CD4-positive, alpha-beta T cell (primary cell): ENCODE measurements at regions not wholly inside any gene's neighbourhood (a gene's known extent, or its start where the extent isn't known, plus 50 kb on each side); places are given as distances from the start of the nearest gene placed in this dataset.

Experiments used
- ATAC-seq: fragments of 200-7000 bp; cut with Tn5 transposase; one replicate; pipeline ENCODE4 v1.10.0; 2022; ENCODE audit warnings: mild to moderate bottlenecking; ENCODE audit not compliant: poor library complexity
- CTCF ChIA-PET: fragments of 350-600 bp; sonication (Branson Sonifier 250); formaldehyde crosslinking; loops from one replicate; lab custom pipeline; 2021; ENCODE audit warnings: antibody characterized with exemption, inconsistent platforms; lab: Charles Lee
- POLR2A ChIA-PET: fragments of 350-600 bp; sonication (Branson Sonifier 250); formaldehyde crosslinking; loops from one replicate; lab custom pipeline; 2021; ENCODE audit warnings: antibody characterized with exemption, inconsistent platforms; lab: Charles Lee
- DNase-seq, 14 experiments: peaks; one replicate each; pipeline ENCODE4 v3.0.0-alpha.2; 2013 to 2020; ENCODE audit warnings: mixed read lengths in 2 of 14
- H3K27ac ChIP-seq, 2 donors: one replicate each; pipeline versions ENCODE4 v1.5.1 to v1.7.0; 2013; ENCODE audit warnings: low read length in 2 of 2, low read depth in 1 of 2, mild to moderate bottlenecking in 1 of 2
- H3K27me3 ChIP-seq, 2 experiments: 1 replicate in 1 of 2; 2 replicates in 1 of 2; pipeline versions ENCODE4 v1.6.1 to v1.7.0; 2013; ENCODE audit warnings: low read length in 2 of 2, control low read depth in 1 of 2, mild to moderate bottlenecking in 1 of 2, moderate library complexity in 1 of 2; ENCODE audit not compliant: insufficient read depth in 2 of 2, control insufficient read depth in 1 of 2
- H3K36me3 ChIP-seq: one replicate; pipeline ENCODE4 v1.6.1; 2013; ENCODE audit warnings: low read length, control low read depth; ENCODE audit not compliant: insufficient read depth
- H3K4me1 ChIP-seq: one replicate; pipeline ENCODE4 v1.6.1; 2013; ENCODE audit warnings: low read length, control low read depth; ENCODE audit not compliant: insufficient read depth
- H3K4me3 ChIP-seq: one replicate; pipeline ENCODE4 v1.5.1; 2013; ENCODE audit warnings: mild to moderate bottlenecking, low read length, moderate library complexity
- H3K9me3 ChIP-seq, 2 experiments: 1 replicate in 1 of 2; 2 replicates in 1 of 2; pipeline versions ENCODE4 v1.6.1 to v1.7.0; 2013; ENCODE audit warnings: low read length in 2 of 2, mild to moderate bottlenecking in 2 of 2, control low read depth in 1 of 2, moderate library complexity in 1 of 2; ENCODE audit not compliant: control insufficient read depth in 1 of 2, insufficient read depth in 1 of 2
- H3K27ac Mint-ChIP-seq: one replicate; pipeline ENCODE4 v1.8.0; 2020; ENCODE audit warnings: mixed read lengths
- H3K27me3 Mint-ChIP-seq: one replicate; pipeline ENCODE4 v1.8.0; 2021; ENCODE audit warnings: mixed read lengths
- H3K36me3 Mint-ChIP-seq: one replicate; pipeline ENCODE4 v1.8.0; 2021; ENCODE audit warnings: low read depth, mixed read lengths
- H3K4me1 Mint-ChIP-seq: one replicate; pipeline ENCODE4 v1.8.0; 2021; ENCODE audit warnings: low read depth, mixed read lengths
- H3K4me3 Mint-ChIP-seq: one replicate; pipeline ENCODE4 v1.8.0; 2020; ENCODE audit warnings: mild to moderate bottlenecking, mixed read lengths
- H3K9me3 Mint-ChIP-seq: one replicate; pipeline ENCODE4 v1.8.0; 2020; ENCODE audit warnings: mixed read lengths
- intact Hi-C, 2 experiments: fragments of 100-400 bp; cut with DNase I in 1 of 2; cut with micrococcal nuclease in 1 of 2; formaldehyde crosslinking; loops; one replicate each; pipeline versions ENCODE4 v1.15.1 to v1.9.0; 2023 to 2025; cut with DNase I, micrococcal nuclease
- TF ChIP-seq, protein P1 (sequence below): fragments of 200-600 bp; IDR thresholded peaks from one replicate; pipeline ENCODE4 v1.8.0; 2022; ENCODE audit warnings: antibody characterized with exemption, mild to moderate bottlenecking

DNA sequence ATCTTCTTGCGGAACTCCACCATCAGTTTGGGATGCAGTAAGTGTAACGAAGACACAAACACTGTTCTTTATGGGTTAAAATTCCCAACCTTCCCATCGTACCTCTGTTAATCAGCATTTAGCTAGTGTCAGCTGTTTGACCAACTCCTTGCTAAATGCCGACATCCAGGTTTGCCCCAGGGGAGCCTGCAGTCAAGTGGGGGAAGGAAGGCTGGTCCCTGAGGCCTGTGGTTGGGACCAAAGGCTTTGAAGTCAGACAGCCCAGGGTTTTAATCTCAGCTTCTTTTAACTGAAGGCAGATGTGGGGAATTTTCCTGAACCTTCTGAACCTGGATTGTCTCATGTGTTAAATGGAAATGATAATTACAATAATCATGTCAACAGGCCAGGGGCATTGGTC lies 443.7 kb downstream of the GLRX3 start:
- ChIA-PET CTCF (no interaction called here), POLR2A (no interaction called here)
- DNase-seq, result no peak
- H3K27ac Mint-ChIP-seq, result no peak overlapping the region
- no peaks in the 10 kb centered on the region for H3K4me1 ChIP-seq
- H3K27me3 Mint-ChIP-seq, result peaks cover 16% of the 10 kb centered on the region
- H3K36me3 ChIP-seq, result no peaks in the 10 kb centered on the region
- H3K27ac ChIP-seq, result no peak overlapping the region
- peaks cover 0 to 15% of the 10 kb centered on the region in 2 experiments for H3K9me3 ChIP-seq
- intact Hi-C loops, result no loop called here
- no peaks in the 10 kb centered on the region for H3K36me3 Mint-ChIP-seq
- no peak for ATAC-seq
- no peak overlapping the region for H3K4me3 Mint-ChIP-seq
- H3K4me1 Mint-ChIP-seq, result no peaks in the 10 kb centered on the region
- TF ChIP-seq, protein P1, sequence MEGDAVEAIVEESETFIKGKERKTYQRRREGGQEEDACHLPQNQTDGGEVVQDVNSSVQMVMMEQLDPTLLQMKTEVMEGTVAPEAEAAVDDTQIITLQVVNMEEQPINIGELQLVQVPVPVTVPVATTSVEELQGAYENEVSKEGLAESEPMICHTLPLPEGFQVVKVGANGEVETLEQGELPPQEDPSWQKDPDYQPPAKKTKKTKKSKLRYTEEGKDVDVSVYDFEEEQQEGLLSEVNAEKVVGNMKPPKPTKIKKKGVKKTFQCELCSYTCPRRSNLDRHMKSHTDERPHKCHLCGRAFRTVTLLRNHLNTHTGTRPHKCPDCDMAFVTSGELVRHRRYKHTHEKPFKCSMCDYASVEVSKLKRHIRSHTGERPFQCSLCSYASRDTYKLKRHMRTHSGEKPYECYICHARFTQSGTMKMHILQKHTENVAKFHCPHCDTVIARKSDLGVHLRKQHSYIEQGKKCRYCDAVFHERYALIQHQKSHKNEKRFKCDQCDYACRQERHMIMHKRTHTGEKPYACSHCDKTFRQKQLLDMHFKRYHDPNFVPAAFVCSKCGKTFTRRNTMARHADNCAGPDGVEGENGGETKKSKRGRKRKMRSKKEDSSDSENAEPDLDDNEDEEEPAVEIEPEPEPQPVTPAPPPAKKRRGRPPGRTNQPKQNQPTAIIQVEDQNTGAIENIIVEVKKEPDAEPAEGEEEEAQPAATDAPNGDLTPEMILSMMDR, result no peak
- no peaks in the 10 kb centered on the region for H3K27me3 ChIP-seq
- no peaks in the 10 kb centered on the region for H3K9me3 Mint-ChIP-seq
- no peak overlapping the region for H3K4me3 ChIP-seq

DNA sequence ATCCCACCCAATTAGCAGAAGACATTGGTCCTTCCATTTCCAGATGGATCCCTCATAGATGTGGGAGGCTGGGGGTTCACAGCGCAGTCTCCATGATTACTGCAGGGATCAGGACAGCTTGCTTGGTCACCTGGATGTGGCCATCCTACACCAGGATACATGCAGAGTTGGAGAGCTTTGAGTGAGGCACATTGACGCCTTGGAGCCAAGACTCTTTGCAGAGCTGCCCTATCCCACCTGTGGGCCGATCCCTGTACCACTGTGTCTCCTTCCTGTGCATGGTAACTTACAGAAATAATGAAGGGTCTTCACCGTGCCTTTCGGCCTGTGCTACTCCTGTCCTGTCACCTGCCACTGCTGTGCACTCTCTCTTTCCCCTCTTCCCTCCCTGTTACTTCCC lies 444.8 kb downstream of the GLRX3 start:
- TF ChIP-seq, protein P1, result no peak
- H3K36me3 Mint-ChIP-seq, result no peaks in the 10 kb centered on the region
- H3K4me1 Mint-ChIP-seq, result no peaks in the 10 kb centered on the region
- no peak overlapping the region for H3K4me3 Mint-ChIP-seq
- intact Hi-C loops, result no loop called here
- Histone ChIP-seq H3K27me3 (no peaks in the 10 kb centered on the region), H3K4me1 (no peaks in the 10 kb centered on the region), H3K36me3 (no peaks in the 10 kb centered on the region), H3K27ac (no peak overlapping the region), H3K4me3 (no peak overlapping the region), H3K9me3 (peaks cover 0 to 11% of the 10 kb centered on the region in 2 experiments)
- no peak overlapping the region for H3K27ac Mint-ChIP-seq
- ChIA-PET POLR2A (no interaction called here), CTCF (interaction anchor here (0.6 kb wide), 1 partner anchor 1794 kb away, joined by 3 read pairs; no protein-coding TSS in a partner anchor)
- ATAC-seq (no peak), DNase-seq (no peak)
- peaks cover 16% of the 10 kb centered on the region for H3K27me3 Mint-ChIP-seq
- H3K9me3 Mint-ChIP-seq, result no peaks in the 10 kb centered on the region

DNA sequence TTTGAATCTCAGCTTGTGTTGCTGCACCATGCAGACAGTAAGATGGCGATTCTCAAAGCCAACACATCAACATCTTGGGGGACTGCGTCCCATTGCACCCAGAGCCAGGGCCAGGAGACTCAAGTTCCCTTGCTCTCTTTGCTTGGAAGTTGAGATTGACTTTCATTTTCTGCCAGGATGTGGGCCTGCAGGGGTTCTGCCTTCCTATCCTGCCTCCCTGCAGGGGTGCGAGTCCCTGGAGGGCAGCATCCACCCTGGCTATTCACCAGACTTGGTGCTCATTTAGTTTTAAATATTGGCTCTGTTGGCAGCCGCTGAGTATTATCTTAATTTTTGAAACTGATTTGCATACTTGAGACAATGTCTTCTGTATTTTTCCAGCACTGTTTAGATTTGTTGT lies 451.5 kb downstream of the GLRX3 start:
- Mint-ChIP-seq H3K4me1 (no peaks in the 10 kb centered on the region), H3K9me3 (no peaks in the 10 kb centered on the region), H3K27ac (no peak overlapping the region), H3K27me3 (peaks cover 19% of the 10 kb centered on the region), H3K36me3 (no peaks in the 10 kb centered on the region), H3K4me3 (no peak overlapping the region)
- Histone ChIP-seq H3K27me3 (no peaks in the 10 kb centered on the region), H3K9me3 (peaks cover 0 to 3% of the 10 kb centered on the region in 2 experiments), H3K4me1 (no peaks in the 10 kb centered on the region), H3K36me3 (no peaks in the 10 kb centered on the region), H3K27ac (no peak overlapping the region), H3K4me3 (no peak overlapping the region)
- TF ChIP-seq, protein P1, result no peak
- ATAC-seq (no peak), DNase-seq (no peak)
- intact Hi-C loops, result no loop called here
- CTCF ChIA-PET, result no interaction called here
- POLR2A ChIA-PET, result no interaction called here
